ENCODE measurements at regions not wholly inside any gene's neighbourhood (a gene's known extent, or its start where the extent isn't known, plus 50 kb on each side); places are given as distances from the start of the nearest gene placed in this dataset.

DNA sequence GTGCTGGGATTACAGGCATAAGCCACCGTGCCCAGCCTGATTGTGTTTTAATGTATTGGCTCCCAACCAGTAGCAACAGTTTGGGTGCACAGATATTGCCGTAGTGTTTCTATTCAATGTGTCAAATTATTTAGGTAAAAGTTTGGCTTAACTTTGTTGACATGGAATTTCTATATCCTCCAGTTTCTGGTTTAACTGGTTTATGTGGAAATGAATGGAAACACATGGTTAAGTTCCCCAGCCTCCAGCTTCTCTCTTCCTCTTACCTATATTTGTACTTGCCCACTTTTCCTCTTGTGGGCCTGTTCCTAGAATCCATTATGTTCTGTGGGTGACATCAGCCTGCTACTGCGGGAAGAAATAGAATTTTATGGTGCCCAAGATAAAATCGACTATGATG is 53.9 kb upstream of the ESR1 start:
- H3K27me3 ChIP-seq (replicated peaks; ENCODE audit: insufficient read depth) = no peaks in the 10 kb centered on the region
- DNase-seq = no peak
- no peak overlapping the region for H3K4me3 ChIP-seq
- no peaks in the 10 kb centered on the region for H3K79me2 ChIP-seq (ENCODE audit: insufficient read depth)
- no peak for TF ChIP-seq EZH2 (IDR thresholded peaks at IDR 0.05; ENCODE audit: insufficient read depth, poor library complexity, severe bottlenecking)
- TF ChIP-seq EZH2phosphoT487 (IDR thresholded peaks at IDR 0.05; ENCODE audit: insufficient read depth, low read depth) = no peak
- no peaks in the 10 kb centered on the region for H3F3A ChIP-seq (ENCODE audit: insufficient read depth)
- H2AFZ ChIP-seq = no peak overlapping the region
- no peak overlapping the region for H3K27ac ChIP-seq
- 82 to 84% methylated on average over 4 of the region's 4 CpGs for WGBS, 2 experiments (ENCODE audit: low coverage in 1 of 2, low lambda C conversion rate in 2 of 2, missing lambda C conversion rate in 2 of 2)
- no peaks in the 10 kb centered on the region for H3K4me1 ChIP-seq (ENCODE audit: insufficient read depth)
- H3K9me3 ChIP-seq (ENCODE audit: low read depth) = no peaks in the 10 kb centered on the region
- no peak overlapping the region for H3K4me2 ChIP-seq (ENCODE audit: unreplicated experiment)
- in situ Hi-C loops (cut with MboI) = no loop called here
- no peak overlapping the region for H3K9ac ChIP-seq
- no peaks in the 10 kb centered on the region for H3K9me2 ChIP-seq (ENCODE audit: insufficient read depth)
- no peaks in the 10 kb centered on the region for H3K36me3 ChIP-seq (ENCODE audit: low read depth)
- no peaks in the 10 kb centered on the region for H4K20me1 ChIP-seq (ENCODE audit: insufficient read depth)

DNA sequence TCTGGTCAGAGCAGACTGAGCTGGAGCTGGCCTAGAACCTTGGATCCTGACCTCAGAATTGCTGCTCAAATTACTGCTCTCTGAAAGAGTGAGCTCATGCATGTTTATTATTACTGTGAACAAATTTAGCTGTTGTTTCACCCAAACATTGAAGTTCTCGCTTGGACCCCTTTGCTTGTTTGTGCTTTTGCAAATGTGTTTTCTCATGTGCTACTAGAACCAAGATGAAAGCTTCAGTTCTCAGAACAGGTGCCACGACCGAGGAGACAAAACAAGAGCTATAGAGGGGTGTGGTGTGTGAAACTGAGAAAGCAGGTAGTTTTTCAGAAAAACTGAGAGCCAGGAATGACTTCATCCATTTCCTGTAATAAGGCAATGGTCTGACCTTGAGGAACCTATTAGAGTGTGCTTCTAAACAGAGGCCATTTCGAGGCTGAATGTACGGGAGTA is 50.0 kb upstream of the ESR1 start:
- Histone ChIP-seq H3K9me3 (ENCODE audit: low read depth) (no peaks in the 10 kb centered on the region), H3K9me2 (ENCODE audit: insufficient read depth) (no peaks in the 10 kb centered on the region), H3K9ac (no peak overlapping the region), H2AFZ (no peak overlapping the region; the same call in 1 of the 2 replicates), H3K36me3 (ENCODE audit: low read depth) (no peaks in the 10 kb centered on the region), H3K4me1 (ENCODE audit: insufficient read depth) (no peaks in the 10 kb centered on the region), H3K27me3 (replicated peaks; ENCODE audit: insufficient read depth) (no peaks in the 10 kb centered on the region), H3K4me3 (no peak overlapping the region), H3F3A (ENCODE audit: insufficient read depth) (no peaks in the 10 kb centered on the region), H3K79me2 (ENCODE audit: insufficient read depth) (no peaks in the 10 kb centered on the region), H3K27ac (no peak overlapping the region), H4K20me1 (ENCODE audit: insufficient read depth) (no peaks in the 10 kb centered on the region), H3K4me2 (ENCODE audit: unreplicated experiment) (no peak overlapping the region)
- DNase-seq = no peak
- TF ChIP-seq EZH2 (IDR thresholded peaks at IDR 0.05; ENCODE audit: insufficient read depth, poor library complexity, severe bottlenecking) (no peak), EZH2phosphoT487 (IDR thresholded peaks at IDR 0.05; ENCODE audit: insufficient read depth, low read depth) (no peak)
- 34 to 46% methylated on average over 5 of the region's 5 CpGs for WGBS, 2 experiments (ENCODE audit: low coverage in 1 of 2, low lambda C conversion rate in 2 of 2, missing lambda C conversion rate in 2 of 2)
- in situ Hi-C loops (cut with MboI) = no loop called here

Measured in GM23248 (cell line).